NCI-H146 (cell line): ENCODE measurements at regions not wholly inside any gene's neighbourhood (a gene's known extent, or its start where the extent isn't known, plus 50 kb on each side); places are given as distances from the start of the nearest gene placed in this dataset.

Source experiments
- DNase-seq: peaks from one replicate; lab custom pipeline; 2025; lab: John Stamatoyannopoulos, UW

GRCh38 chr9:86695910-86696424 is 251.3 kb downstream of the GAS1 start:
- no peak for DNase-seq

GRCh38 chr9:86690034-86690433 is 257.3 kb downstream of the GAS1 start:
- no peak for DNase-seq

GRCh38 chr9:86687788-86688187 is 259.5 kb downstream of the GAS1 start:
- no peak for DNase-seq

- DNase-seq: no peak
Observed at GRCh38 chr9:86685556-86685955, 261.8 kb downstream of the GAS1 start.

- no peak for DNase-seq
Observed at GRCh38 chr9:86684148-86684547, 263.2 kb downstream of the GAS1 start.

- no peak for DNase-seq
Observed at GRCh38 chr9:86682240-86682639, 265.1 kb downstream of the GAS1 start.

- DNase-seq: no peak
Observed at GRCh38 chr9:86679909-86680308, 267.4 kb downstream of the GAS1 start.

- DNase-seq: no peak
Observed at GRCh38 chr9:86676396-86676795, 270.9 kb downstream of the GAS1 start.

GRCh38 chr9:86675805-86676204 is 271.5 kb downstream of the GAS1 start:
- no peak for DNase-seq

- DNase-seq: no peak
Observed at GRCh38 chr9:86674487-86674886, 272.8 kb downstream of the GAS1 start.

- no peak for DNase-seq
Observed at GRCh38 chr9:86672966-86673365, 274.3 kb downstream of the GAS1 start.

- no peak for DNase-seq
Observed at GRCh38 chr9:86672301-86672700, 275.0 kb downstream of the GAS1 start.

- no peak for DNase-seq
Observed at GRCh38 chr9:86671018-86671417, 276.3 kb downstream of the GAS1 start.

- no peak for DNase-seq
Observed at GRCh38 chr9:86670536-86670935, 276.8 kb downstream of the GAS1 start.

GRCh38 chr9:86670076-86670475 is 277.2 kb downstream of the GAS1 start:
- no peak for DNase-seq

GRCh38 chr9:86669422-86669821 is 277.9 kb downstream of the GAS1 start:
- DNase-seq: no peak

- no peak for DNase-seq
Observed at GRCh38 chr9:86668488-86668887, 278.8 kb downstream of the GAS1 start.

GRCh38 chr9:86667307-86667706 is 280.0 kb downstream of the GAS1 start:
- DNase-seq: no peak

- no peak for DNase-seq
Observed at GRCh38 chr9:86665416-86665815, 281.9 kb downstream of the GAS1 start.

- DNase-seq: no peak
Observed at GRCh38 chr9:86664603-86665002, 282.7 kb downstream of the GAS1 start.

- DNase-seq: no peak
Observed at GRCh38 chr9:86663905-86664304, 283.4 kb downstream of the GAS1 start.

- no peak for DNase-seq
Observed at GRCh38 chr9:86662890-86663468, 284.3 kb downstream of the GAS1 start.

- no peak for DNase-seq
Observed at GRCh38 chr9:86660146-86660943, 287.0 kb downstream of the GAS1 start.
